ENCODE measurements at regions not wholly inside any gene's neighbourhood (a gene's known extent, or its start where the extent isn't known, plus 50 kb on each side); places are given as distances from the start of the nearest gene placed in this dataset.

DNA sequence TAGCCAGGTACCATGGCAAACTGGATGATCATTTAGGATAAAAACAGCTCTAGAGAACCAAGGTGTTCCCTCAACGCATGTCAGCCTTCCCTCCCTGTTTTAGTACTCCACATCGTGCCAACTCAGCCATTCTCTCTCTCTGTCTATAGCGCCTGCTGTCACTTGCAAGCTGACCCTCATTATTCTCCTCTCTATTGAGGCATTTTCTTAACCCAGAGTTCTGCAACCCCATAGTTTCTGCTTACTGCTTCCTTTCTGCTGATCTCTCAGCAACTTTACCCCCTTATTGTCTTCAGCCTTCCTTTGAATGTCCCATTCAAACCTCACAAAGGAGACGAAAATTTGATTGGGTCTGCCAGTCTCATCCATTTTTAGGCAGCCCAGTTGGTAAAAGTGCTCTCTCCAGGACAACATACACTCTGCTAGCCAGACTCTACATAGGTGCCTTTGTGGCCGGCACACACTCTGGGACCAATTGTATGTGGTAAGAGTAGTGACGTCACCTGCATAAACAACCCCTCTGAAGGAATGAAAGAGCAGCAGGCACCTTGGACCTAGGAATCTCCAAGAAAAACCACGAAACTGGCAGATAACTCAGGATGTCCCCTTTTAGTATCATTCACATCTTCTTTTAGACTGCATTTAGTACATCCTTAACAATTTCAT lies 367.2 kb upstream of the KCNH7 start:
- FAIRE-seq (no peak), DNase-seq (ENCODE audit: extremely low spot score, insufficient read length, low read depth) (no peak)

DNA sequence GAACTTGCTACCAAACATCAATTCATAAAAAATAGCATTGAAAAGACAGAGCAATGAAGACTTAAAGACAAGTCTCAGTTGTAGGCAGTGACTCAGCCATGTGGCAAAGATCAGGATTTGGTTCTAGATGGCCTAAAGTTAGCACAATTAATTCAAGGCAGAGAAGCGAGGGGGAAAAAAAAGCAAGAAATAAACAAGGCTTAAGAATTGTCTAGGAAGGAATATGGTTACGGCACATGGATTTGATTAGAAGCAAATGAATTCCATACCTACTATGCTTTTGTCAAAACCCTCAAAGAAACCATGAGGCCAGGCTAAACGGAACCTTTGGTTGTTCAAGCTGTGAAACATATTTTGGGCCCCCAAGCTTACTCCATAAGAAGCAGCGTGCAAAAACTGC lies 362.2 kb upstream of the KCNH7 start:
- FAIRE-seq = no peak

DNA sequence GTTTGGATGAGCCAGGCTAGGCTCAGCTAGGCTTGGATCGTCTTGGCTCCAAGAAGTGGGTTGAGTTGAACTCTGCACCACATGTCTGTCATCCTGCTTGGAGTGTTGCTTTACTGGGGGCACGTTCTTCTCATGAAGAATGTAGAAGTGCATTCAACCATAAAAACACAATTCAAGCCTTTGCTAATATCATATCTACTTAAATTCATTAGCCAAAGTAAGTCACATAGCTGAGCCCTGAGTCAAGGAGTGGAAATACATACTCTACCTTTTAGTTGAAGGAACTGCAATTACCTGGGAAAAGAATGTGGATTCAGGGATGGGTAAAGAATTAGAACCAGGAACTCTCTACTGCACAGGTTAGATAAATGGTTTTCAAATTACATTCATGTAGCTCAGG lies 360.4 kb upstream of the KCNH7 start:
- DNase-seq (ENCODE audit: extremely low spot score, insufficient read length, low read depth) (no peak), FAIRE-seq (no peak)

More for the DNA sequence above, 362.2 kb upstream of the KCNH7 start:
- DNase-seq (ENCODE audit: extremely low spot score, insufficient read length, low read depth) = no peak

DNA sequence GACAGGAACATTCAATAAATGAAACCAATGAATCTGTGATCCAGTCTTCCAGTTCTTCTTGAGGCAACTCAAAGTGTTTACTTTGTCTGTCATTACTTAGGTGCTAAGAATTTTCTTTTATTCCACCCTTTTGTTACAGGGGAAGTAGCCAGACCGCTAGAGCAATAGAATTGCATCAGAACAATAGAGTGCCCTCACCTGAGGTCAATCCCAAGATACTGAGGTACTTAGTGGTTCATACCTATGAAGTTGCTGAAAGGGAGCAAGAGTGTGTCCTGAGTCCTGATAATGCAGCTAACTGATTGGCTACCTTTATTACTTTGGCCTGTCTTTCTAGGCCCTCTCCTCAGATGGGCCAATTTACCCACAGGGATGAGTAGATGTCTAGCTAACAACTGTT lies 359.4 kb upstream of the KCNH7 start:
- FAIRE-seq = no peak
- DNase-seq (ENCODE audit: extremely low spot score, insufficient read length, low read depth) = no peak

DNA sequence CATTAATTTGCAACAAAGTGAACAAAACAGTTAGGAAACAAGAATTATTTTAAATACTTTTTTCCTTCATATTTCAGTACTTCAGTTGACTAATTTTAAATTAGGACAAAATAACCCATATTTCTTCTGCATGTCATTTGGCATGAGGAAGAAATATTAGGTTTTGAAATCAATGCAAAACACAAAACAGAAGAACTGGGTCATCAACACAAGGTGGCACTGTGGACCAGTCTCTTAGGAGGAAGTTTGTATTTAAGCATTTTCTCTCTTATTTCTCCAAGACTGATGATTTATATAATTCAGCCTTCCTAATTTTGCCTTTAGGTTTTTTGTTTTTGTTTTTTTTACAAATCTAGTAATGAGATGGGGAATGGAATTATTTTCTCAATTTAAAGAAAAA lies 352.8 kb upstream of the KCNH7 start:
- DNase-seq (ENCODE audit: extremely low spot score, insufficient read length, low read depth) (no peak), FAIRE-seq (peak; percentile 45)

DNA sequence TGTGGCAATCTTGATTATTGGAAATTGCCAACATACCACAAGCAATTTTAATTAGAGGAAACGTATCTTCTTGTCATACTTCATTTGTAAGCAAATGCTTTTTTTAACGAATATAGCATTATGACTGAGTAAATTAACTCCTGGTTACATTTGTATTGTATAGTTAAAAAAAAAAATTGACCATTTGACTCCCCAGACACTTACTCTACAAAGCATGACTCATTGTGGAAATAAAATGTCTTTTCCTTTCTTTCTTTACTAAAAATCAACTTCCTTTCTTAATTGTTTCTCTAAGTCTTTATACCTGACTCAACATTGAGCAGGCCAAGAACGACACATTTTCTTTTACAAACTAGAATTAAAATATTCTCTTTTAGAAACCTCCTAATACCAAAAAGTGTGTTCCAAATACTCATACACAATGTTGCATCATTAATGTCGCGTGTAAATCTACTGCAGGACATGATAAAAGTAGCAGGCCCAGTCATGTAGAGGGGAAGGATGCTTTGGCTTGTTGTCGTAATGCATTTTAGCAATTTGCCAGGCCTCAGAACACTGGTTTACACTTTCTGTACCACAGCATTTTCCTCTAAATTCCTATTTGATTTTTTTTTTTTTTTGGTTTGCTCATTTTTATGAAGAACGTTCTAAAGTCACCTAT lies 349.6 kb upstream of the KCNH7 start:
- DNase-seq (ENCODE audit: extremely low spot score, insufficient read length, low read depth) (no peak), FAIRE-seq (no peak)

DNA sequence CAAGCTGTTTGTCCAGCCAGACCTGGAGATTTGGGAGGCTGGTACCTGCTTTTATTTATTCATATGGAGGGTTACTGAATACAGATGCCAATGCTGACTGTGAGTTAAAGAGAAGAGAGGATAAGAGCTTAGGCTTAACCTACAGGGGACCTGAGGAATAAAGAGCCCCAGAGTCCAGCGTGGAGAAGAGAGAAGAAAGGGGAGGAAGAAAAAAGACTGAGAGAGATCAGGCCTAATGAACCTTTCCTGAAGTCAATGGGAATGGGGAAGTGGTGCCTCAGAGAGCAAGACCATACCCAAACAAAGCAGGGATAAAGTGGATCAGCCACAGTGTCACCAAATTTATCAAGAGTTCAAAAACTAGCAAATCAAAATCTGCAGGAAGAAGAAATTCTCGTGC lies 348.6 kb upstream of the KCNH7 start:
- FAIRE-seq = no peak
- DNase-seq (ENCODE audit: extremely low spot score, insufficient read length, low read depth) = no peak

DNA sequence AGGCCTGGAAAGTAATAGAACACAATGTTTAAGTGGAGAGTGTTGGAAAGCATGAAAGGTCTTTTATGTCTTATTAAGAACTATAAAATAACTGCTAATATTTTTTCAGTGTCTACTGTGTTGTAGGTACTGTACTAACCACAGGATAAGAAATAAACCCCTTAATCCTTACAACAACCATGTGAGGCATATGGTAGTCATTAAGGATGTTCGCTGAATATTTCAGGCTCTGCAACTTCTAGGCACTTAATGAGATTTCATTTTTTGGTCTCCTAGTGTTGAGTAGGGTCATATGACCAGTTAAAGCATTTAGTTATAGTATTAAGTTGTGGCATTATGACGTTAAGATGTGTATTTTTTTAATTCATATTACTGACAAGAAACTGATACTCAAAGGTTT lies 346.6 kb upstream of the KCNH7 start:
- DNase-seq (ENCODE audit: extremely low spot score, insufficient read length, low read depth) = no peak
- no peak for FAIRE-seq

DNA sequence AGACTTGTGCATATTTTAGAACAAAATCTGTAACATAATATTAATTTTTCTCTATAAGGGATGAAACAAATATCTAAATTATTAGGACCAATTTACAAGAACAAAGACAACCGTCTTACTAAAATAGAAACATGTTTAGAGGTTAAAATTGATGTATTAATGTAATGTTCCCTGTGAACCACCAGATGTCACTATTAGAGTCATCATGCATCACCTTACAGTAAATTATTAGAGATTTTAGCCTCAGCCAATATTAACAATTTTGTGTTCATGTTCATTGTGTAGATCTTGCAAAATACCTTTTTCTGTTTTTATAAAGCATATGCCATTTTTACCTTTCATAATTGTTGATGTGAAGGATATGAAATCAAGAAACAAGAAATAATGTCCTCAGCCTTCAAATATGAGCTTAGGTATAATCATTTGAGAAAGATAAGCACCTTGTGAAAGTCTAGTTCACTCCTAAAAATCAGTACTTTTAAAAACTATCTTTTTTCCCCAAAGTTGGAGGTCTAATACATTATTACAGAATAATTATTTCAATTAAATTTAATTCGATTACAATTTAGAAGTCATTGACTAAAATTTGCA lies 344.3 kb upstream of the KCNH7 start:
- FAIRE-seq = peak; percentile 78
- DNase-seq (ENCODE audit: extremely low spot score, insufficient read length, low read depth) = no peak

DNA sequence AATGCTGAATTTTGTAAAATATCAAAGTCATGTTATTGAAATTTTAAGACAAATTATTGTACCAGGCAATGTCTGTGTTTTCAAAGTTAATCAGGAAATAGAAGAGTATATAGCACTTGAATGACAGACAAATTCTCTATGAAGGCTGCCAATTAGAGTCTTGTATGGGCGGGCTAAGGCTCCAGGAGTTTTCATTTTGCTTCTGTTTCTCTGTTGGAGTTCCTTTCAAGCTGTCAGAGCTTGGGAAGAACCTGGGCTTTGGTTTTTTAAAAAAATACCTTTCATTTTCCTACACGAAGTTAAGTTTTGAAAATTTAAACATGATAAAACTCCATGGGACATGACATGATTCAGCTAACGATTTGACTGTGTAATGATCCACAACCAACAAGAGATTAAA lies 339.0 kb upstream of the KCNH7 start:
- FAIRE-seq (no peak), DNase-seq (ENCODE audit: extremely low spot score, insufficient read length, low read depth) (no peak)

DNA sequence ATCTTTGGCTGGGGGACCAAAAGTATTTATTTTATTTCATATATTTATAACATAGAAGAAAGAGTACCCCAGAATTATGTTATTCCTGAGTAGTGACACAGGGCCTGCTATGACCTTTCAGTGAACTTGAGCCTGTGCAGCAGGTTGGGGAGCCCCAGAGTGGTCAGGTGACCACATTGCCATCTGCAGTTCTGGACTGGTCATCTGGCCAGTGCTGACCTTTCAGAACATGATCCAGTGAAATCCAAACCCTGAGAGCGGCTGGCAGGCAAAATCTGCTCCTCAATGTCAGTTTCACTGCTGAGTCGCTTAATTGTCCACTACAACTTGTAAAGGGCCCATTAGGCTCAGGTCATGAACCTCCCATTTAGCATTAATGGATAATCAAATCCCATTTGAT lies 336.7 kb upstream of the KCNH7 start:
- FAIRE-seq (no peak), DNase-seq (ENCODE audit: extremely low spot score, insufficient read length, low read depth) (no peak)

DNA sequence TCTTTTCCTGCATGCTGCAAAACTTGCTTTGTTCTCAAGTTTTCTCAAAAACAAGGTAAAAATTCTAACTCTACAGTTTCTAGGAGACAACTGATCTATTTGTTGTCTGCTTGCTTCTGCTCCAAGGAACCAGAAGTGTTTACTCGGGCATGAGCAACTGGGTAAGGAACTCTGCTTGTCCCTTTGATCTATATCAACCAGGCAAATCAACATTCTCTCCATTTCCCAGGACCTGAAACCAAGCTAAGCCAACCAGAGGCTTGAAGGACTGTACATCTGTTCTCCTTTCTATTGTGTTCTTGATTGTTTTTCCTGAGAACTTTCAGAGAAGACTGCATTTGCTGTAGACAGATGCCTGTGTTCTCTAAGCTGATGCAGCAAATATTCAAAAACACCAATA lies 335.0 kb upstream of the KCNH7 start:
- DNase-seq (ENCODE audit: extremely low spot score, insufficient read length, low read depth) (no peak), FAIRE-seq (no peak)

DNA sequence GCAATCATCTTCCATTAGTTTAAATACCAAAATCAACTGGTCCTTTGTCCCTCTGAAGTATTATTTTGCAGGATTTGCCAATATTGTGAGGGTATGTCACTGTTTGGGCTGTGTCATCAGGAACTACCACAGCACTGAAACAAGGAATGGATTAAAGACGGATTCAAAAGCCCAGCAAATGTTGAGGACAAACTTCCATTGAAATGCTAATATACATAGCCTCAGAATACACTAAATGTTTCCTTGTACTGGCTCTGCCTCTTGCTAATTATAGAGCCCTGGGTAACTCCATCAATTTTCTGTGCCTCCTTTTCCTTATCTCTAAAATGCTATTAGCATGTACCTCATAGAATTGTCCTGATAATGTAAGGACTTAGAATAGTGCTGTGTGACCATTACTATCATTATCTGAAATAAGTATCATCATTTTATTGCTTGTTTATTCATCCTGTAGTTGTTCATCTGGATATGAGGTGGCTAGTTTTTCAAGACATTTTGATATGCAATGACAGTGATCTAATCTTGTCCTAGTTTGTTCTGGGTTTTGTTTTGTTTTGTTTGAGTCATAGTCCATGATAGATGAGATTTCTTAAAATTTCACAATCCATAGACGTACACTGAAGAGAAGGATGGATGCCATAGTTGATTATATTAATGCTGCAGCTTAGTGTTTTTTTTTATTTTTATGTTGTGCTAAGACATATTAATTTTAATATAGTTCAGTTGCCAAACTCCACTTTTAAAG lies 333.4 kb upstream of the KCNH7 start:
- FAIRE-seq = no peak
- DNase-seq (ENCODE audit: extremely low spot score, insufficient read length, low read depth) = no peak

DNA sequence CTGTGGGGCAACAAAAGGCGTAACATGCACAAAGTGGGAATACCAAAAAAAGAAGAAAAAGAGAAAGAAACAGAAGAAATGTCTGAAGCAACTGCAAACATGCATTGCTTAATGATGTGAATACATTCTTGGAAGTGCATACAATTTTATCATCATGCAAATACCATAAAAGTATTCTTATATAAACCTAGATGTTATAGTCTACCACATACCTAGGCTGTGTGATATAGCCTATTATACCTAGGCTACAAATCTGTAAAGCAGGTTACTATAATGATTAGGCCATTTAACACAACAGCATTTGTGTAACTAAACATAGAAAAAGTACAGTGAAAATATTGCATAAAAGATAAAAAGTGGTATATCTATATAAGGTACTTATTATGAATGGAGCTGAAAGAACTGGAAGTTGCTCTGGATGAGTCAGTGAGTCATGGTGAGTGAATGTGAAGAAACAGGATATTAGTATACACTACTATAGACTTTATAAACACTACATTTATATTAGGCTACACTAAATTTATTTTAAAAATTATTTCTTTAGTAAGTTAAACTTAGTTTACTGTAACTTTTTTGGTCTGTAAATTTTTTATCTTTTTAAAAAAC lies 319.4 kb upstream of the KCNH7 start:
- FAIRE-seq = no peak
- DNase-seq (ENCODE audit: extremely low spot score, insufficient read length, low read depth) = no peak

DNA sequence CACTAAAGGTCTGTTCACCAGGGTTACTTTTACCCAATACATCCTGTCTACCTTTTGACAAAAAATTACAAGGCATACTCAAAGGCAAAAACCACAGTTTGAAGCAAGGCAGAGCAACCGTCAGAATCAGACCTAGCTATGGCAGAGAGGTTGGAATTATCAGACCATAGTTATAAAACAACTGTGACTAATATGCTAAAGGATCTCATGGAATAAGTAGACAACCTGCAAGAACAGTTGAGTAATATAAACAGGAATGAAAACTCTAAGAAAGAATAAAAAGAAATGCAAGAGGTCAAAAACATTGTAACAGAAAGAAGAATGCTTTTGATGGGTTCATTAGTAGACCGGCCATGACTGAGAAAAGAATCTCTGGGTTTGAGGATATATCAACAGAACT lies 318.8 kb upstream of the KCNH7 start:
- DNase-seq (ENCODE audit: extremely low spot score, insufficient read length, low read depth) (no peak), FAIRE-seq (no peak)

DNA sequence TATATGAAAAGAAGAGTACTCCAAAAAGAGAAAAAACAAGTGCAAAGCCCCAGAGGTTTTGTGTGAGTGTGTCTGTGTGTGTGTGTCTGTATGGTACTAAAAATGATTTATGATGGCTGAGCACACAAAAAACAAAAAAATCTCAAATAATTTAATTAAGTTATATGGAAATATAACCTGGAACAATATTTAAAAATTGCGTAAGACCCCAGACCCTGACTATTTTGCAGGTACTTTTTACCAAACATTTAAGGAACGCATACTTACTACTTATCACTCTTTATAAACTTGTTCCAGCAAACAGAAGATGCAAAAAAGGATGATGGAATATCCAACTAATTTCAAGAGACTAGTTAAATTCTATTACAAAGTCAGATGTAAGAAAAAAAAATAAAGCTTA lies 317.4 kb upstream of the KCNH7 start:
- DNase-seq (ENCODE audit: extremely low spot score, insufficient read length, low read depth) (no peak), FAIRE-seq (no peak)

DNA sequence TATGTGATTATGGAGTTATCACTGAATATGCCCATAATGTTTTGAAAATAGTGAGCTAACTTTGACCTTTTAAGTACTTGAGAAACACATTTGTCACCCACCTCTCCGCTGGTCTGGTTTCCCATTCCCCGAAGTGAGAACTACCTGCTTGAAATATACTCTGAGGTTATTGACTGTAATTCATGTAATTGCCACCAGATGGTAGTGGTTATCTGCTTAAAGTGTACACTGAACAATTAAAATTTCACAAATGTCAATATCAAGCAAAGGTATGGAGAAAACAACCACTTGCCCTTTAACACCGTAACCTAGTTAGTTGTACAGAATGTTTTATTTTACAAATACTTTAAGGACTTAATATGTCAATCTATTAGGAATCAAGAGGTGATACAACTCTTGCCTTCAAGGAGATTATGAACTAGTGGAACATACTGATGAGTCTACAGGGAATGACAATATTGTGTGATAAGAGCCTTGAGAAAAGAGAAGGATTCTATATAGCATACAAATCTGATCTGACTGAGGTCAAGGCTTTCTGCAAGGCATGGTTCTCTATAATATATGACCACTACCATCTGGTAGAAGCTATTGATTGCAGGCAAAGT lies 316.8 kb upstream of the KCNH7 start:
- DNase-seq (ENCODE audit: extremely low spot score, insufficient read length, low read depth) = peak; percentile 0
- peak; percentile 72 for FAIRE-seq

DNA sequence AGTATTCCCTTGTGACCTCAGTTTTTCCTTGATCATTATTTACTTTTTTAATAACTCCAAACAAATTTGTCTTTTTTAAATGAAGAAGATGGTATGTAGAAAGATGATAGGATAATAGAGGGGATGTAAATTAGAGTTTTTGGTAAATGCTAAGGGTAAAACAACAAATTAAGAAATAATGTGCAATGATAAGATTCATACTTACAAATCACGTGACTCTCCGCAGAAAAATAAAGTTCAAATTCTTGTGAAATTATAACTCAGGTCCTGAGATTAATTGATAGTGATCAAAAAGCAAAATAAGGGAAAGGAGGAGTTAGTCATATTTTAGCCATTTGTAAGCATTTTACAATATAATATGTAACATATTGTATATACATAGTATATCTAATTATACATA lies 304.1 kb upstream of the KCNH7 start:
- DNase-seq (ENCODE audit: extremely low spot score, insufficient read length, low read depth) (no peak), FAIRE-seq (no peak)

DNA sequence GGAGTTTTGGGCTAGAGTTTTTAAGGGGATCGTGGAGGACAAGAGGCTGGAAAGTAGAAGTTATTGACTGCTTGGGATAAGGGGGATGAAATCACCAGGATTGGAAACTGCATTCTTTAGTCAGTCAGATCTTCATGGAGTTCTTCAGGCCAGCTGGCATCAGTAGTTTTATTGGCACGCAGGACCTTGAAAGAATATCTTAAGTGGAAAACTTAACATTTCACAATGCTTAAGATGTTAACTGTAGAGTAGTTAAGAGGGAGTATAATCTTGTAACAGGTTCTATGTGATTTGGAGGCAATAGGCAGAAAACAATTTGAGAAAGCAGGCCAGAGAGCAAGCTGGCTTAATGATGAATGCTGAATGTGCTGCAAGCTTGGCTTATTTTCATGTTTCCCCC lies 300.4 kb upstream of the KCNH7 start:
- DNase-seq (ENCODE audit: extremely low spot score, insufficient read length, low read depth) = no peak
- FAIRE-seq = no peak

DNA sequence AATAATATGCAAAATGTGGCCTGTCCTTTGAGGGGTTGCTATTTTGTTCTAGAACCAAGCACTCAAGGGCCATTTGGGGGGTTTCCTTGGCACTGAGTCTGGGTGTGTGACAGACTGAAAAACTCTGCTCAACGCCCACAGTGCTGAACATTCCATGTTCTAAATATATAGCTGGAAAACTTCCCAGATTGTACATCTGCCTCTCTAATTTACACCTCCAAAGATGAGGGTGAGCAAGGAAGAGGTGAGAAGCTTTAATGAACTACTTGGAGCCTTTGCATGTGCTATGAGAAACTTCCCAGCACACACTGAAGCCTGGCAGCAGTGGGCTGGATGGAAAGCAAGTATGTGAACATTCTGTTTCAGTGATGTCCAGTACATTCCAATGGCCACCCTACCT lies 296.7 kb upstream of the KCNH7 start:
- DNase-seq (ENCODE audit: extremely low spot score, insufficient read length, low read depth) (no peak), FAIRE-seq (no peak)

Measured in GM18507 (cell line).